WERI-Rb-1 (cell line): ENCODE measurements at regions not wholly inside any gene's neighbourhood (a gene's known extent, or its start where the extent isn't known, plus 50 kb on each side); places are given as distances from the start of the nearest gene placed in this dataset.

ENCODE experiments used
- DNase-seq: peaks from one replicate; pipeline ENCODE4 v3.0.0-alpha.2; 2020
- H3K27ac ChIP-seq: fragments of 250-450 bp; sonication (Bioruptor Pico); 2 replicates; pipeline ENCODE4 v1.5.1; 2020; ENCODE audit warnings: mild to moderate bottlenecking, moderate library complexity
- H3K27me3 ChIP-seq: fragments of 250-450 bp; sonication (Bioruptor Pico); 2 replicates; pipeline ENCODE4 v1.5.1; 2021; ENCODE audit warnings: mild to moderate bottlenecking, low read depth, moderate library complexity; ENCODE audit not compliant: insufficient read depth, severe bottlenecking
- H3K36me3 ChIP-seq: fragments of 250-450 bp; sonication (Bioruptor Pico); 2 replicates; pipeline ENCODE4 v1.5.1; 2020; ENCODE audit warnings: mild to moderate bottlenecking, moderate library complexity
- H3K4me3 ChIP-seq: 2 replicates; pipeline ENCODE4 v1.5.1; 2011; ENCODE audit warnings: low read depth, mild to moderate bottlenecking, control low read depth, low read length
- H3K9me3 ChIP-seq: fragments of 250-450 bp; sonication (Bioruptor Pico); 2 replicates; pipeline ENCODE4 v1.5.1; 2021; ENCODE audit warnings: mild to moderate bottlenecking, moderate library complexity; ENCODE audit not compliant: severe bottlenecking
- CTCF ChIP-seq: IDR thresholded peaks from 2 replicates; pipeline ENCODE4 v1.5.1; 2011; ENCODE audit warnings: low read depth, mild to moderate bottlenecking, control low read depth, inconsistent platforms, low read length

- no peaks in the 10 kb centered on the region for H3K36me3 ChIP-seq
- no peak for TF ChIP-seq CTCF
- H3K27ac ChIP-seq = no peak overlapping the region
- no peaks in the 10 kb centered on the region for H3K27me3 ChIP-seq
- DNase-seq = no peak
- no peaks in the 10 kb centered on the region for H3K9me3 ChIP-seq
- no peak overlapping the region for H3K4me3 ChIP-seq
Measured at GRCh38 chr1:87880098-87880760, 551.5 kb downstream of the LMO4 start.

- no peak overlapping the region for H3K27ac ChIP-seq
- H3K9me3 ChIP-seq = no peaks in the 10 kb centered on the region
- H3K4me3 ChIP-seq = no peak overlapping the region
- no peaks in the 10 kb centered on the region for H3K36me3 ChIP-seq
- DNase-seq = no peak
- TF ChIP-seq CTCF = no peak
- no peaks in the 10 kb centered on the region for H3K27me3 ChIP-seq
Measured at GRCh38 chr1:87880764-87881163, 552.1 kb downstream of the LMO4 start.

GRCh38 chr1:87883906-87884305 lies 555.2 kb downstream of the LMO4 start:
- Histone ChIP-seq H3K36me3 (no peaks in the 10 kb centered on the region), H3K9me3 (no peaks in the 10 kb centered on the region), H3K4me3 (no peak overlapping the region), H3K27me3 (no peaks in the 10 kb centered on the region), H3K27ac (no peak overlapping the region)
- TF ChIP-seq CTCF = no peak
- DNase-seq = no peak

GRCh38 chr1:87884581-87884980 lies 555.9 kb downstream of the LMO4 start:
- Histone ChIP-seq H3K4me3 (no peak overlapping the region), H3K27me3 (no peaks in the 10 kb centered on the region), H3K27ac (no peak overlapping the region), H3K9me3 (no peaks in the 10 kb centered on the region), H3K36me3 (no peaks in the 10 kb centered on the region)
- TF ChIP-seq CTCF = no peak
- DNase-seq = no peak

GRCh38 chr1:87885278-87886025 lies 556.8 kb downstream of the LMO4 start:
- no peak for TF ChIP-seq CTCF
- H3K27ac ChIP-seq = no peak overlapping the region
- no peaks in the 10 kb centered on the region for H3K27me3 ChIP-seq
- H3K36me3 ChIP-seq = no peaks in the 10 kb centered on the region
- no peak for DNase-seq
- no peaks in the 10 kb centered on the region for H3K9me3 ChIP-seq
- H3K4me3 ChIP-seq = no peak overlapping the region
